ENCODE measurements at regions not wholly inside any gene's neighbourhood (a gene's known extent, or its start where the extent isn't known, plus 50 kb on each side); places are given as distances from the start of the nearest gene placed in this dataset.
"Not testable (repeated sequence)": the region's sequence is repeated elsewhere in the genome, so short reads cannot be mapped to it uniquely, and the experiment has no call there.

- DNase-seq, result no peak
- H3K4me3 ChIP-seq, result no peak overlapping the region
- no peak overlapping the region for H3K27ac ChIP-seq (ENCODE audit: low read depth in 1 of 2, low read length in 1 of 2)
- no peaks in the 10 kb centered on the region for H3K4me1 ChIP-seq (ENCODE audit: control insufficient read depth in 5 of 5, insufficient read depth in 5 of 5, low read length in 5 of 5)
- H3K9me3 ChIP-seq (ENCODE audit: control insufficient read depth in 4 of 4, insufficient read depth in 3 of 4, low read length in 3 of 4), result no peaks in the 10 kb centered on the region
- H3K27me3 ChIP-seq (ENCODE audit: control insufficient read depth in 3 of 3, insufficient read depth in 3 of 3, low read length in 2 of 3), result no peaks in the 10 kb centered on the region
- no peaks in the 10 kb centered on the region for H3K36me3 ChIP-seq (ENCODE audit: control insufficient read depth in 4 of 4, insufficient read depth in 4 of 4, low read length in 4 of 4)
- no peak for TF ChIP-seq CTCF (IDR thresholded peaks at IDR 0.05; ENCODE audit: control extremely low read depth, extremely low read depth)
- WGBS, 2 donors, result 74 to 85% methylated on average over 1 of the region's 1 CpG
- H3K9ac ChIP-seq (ENCODE audit: insufficient read depth in 1 of 2, low read length in 2 of 2), result no peak overlapping the region
- no peak for ATAC-seq (ENCODE audit: insufficient read depth, low FRiP score)
These were observed 279.0 kb downstream of the MATN1 start for GRCh38 chr1:30444401-30444800.

GRCh38 chr1:30438274-30438673, 285.1 kb downstream of the MATN1 start:
- not testable (repeated sequence) for DNase-seq; ATAC-seq (ENCODE audit: insufficient read depth, low FRiP score); H3K9me3 ChIP-seq (ENCODE audit: control insufficient read depth in 4 of 4, insufficient read depth in 3 of 4, low read length in 3 of 4); H3K27me3 ChIP-seq (ENCODE audit: control insufficient read depth in 3 of 3, insufficient read depth in 3 of 3, low read length in 2 of 3); H3K9ac ChIP-seq (ENCODE audit: insufficient read depth in 1 of 2, low read length in 2 of 2); H3K36me3 ChIP-seq (ENCODE audit: control insufficient read depth in 4 of 4, insufficient read depth in 4 of 4, low read length in 4 of 4); H3K4me3 ChIP-seq; H3K4me1 ChIP-seq (ENCODE audit: control insufficient read depth in 5 of 5, insufficient read depth in 5 of 5, low read length in 5 of 5); H3K27ac ChIP-seq (ENCODE audit: low read depth in 1 of 2, low read length in 1 of 2)
- 69 to 70% methylated on average over 8 to 9 of the region's 9 CpGs for WGBS, 2 donors

- H3K27ac ChIP-seq (ENCODE audit: low read depth in 1 of 2, low read length in 1 of 2), result no peak overlapping the region
- 80 to 85% methylated on average over 5 of the region's 5 CpGs for WGBS, 2 donors
- DNase-seq, result no peak
These were observed 286.3 kb downstream of the MATN1 start for GRCh38 chr1:30437059-30437576.

GRCh38 chr1:30427545-30427944, 295.8 kb downstream of the MATN1 start:
- Histone ChIP-seq H3K27me3 (ENCODE audit: control insufficient read depth in 3 of 3, insufficient read depth in 3 of 3, low read length in 2 of 3) (peaks cover 0 to 5% (median 3%) of the 10 kb centered on the region in 3 donors), H3K9ac (ENCODE audit: insufficient read depth in 1 of 2, low read length in 2 of 2) (no peak overlapping the region), H3K27ac (ENCODE audit: low read depth in 1 of 2, low read length in 1 of 2) (no peak overlapping the region), H3K9me3 (ENCODE audit: control insufficient read depth in 4 of 4, insufficient read depth in 3 of 4, low read length in 3 of 4) (peaks cover 0 to 3% (median 0%) of the 10 kb centered on the region in 4 donors), H3K4me1 (ENCODE audit: control insufficient read depth in 5 of 5, insufficient read depth in 5 of 5, low read length in 5 of 5) (no peaks in the 10 kb centered on the region), H3K36me3 (ENCODE audit: control insufficient read depth in 4 of 4, insufficient read depth in 4 of 4, low read length in 4 of 4) (no peaks in the 10 kb centered on the region), H3K4me3 (no peak overlapping the region)
- no peak for TF ChIP-seq CTCF (IDR thresholded peaks at IDR 0.05; ENCODE audit: control extremely low read depth, extremely low read depth)
- DNase-seq (no peak), ATAC-seq (ENCODE audit: insufficient read depth, low FRiP score) (no peak)
- 39 to 45% methylated on average over 2 of the region's 2 CpGs for WGBS, 2 donors

More at GRCh38 chr1:30437059-30437576, 286.3 kb downstream of the MATN1 start:
- TF ChIP-seq CTCF (IDR thresholded peaks at IDR 0.05; ENCODE audit: control extremely low read depth, extremely low read depth), result no peak
- Histone ChIP-seq H3K36me3 (ENCODE audit: control insufficient read depth in 4 of 4, insufficient read depth in 4 of 4, low read length in 4 of 4) (no peaks in the 10 kb centered on the region), H3K9me3 (ENCODE audit: control insufficient read depth in 4 of 4, insufficient read depth in 3 of 4, low read length in 3 of 4) (peaks cover 0 to 3% (median 0%) of the 10 kb centered on the region in 4 donors), H3K27me3 (ENCODE audit: control insufficient read depth in 3 of 3, insufficient read depth in 3 of 3, low read length in 2 of 3) (no peaks in the 10 kb centered on the region), H3K4me3 (no peak overlapping the region), H3K9ac (ENCODE audit: insufficient read depth in 1 of 2, low read length in 2 of 2) (no peak overlapping the region), H3K4me1 (ENCODE audit: control insufficient read depth in 5 of 5, insufficient read depth in 5 of 5, low read length in 5 of 5) (no peaks in the 10 kb centered on the region)
- no peak for ATAC-seq (ENCODE audit: insufficient read depth, low FRiP score)
